Esophagus (tissue), 2 donors: ENCODE measurements at regions not wholly inside any gene's neighbourhood (a gene's known extent, or its start where the extent isn't known, plus 50 kb on each side); places are given as distances from the start of the nearest gene placed in this dataset.
A peak's percentile ranks its signal among the peaks of the same experiment; 100 is the strongest.

Experiments used
- H3K27ac ChIP-seq, 2 donors: one replicate each; pipeline ENCODE4 v1.5.1; 2013; ENCODE audit warnings: low read depth in 2 of 2, mild to moderate bottlenecking in 2 of 2, inconsistent platforms in 1 of 2, low read length in 1 of 2, moderate library complexity in 1 of 2
- H3K27me3 ChIP-seq, 2 donors: one replicate each; pipeline ENCODE4 v1.6.1; 2013; ENCODE audit warnings: low read length in 2 of 2, control low read depth in 1 of 2, mild to moderate bottlenecking in 1 of 2; ENCODE audit not compliant: insufficient read depth in 2 of 2, control insufficient read depth in 1 of 2
- H3K36me3 ChIP-seq, 2 donors: one replicate each; pipeline ENCODE4 v1.6.1; 2013; ENCODE audit warnings: low read length in 1 of 2; ENCODE audit not compliant: control insufficient read depth in 2 of 2, insufficient read depth in 2 of 2
- H3K4me1 ChIP-seq, 2 donors: one replicate each; pipeline ENCODE4 v1.6.1; 2013; ENCODE audit warnings: low read length in 1 of 2; ENCODE audit not compliant: control insufficient read depth in 2 of 2, insufficient read depth in 2 of 2
- H3K4me3 ChIP-seq, 2 donors: one replicate each; pipeline ENCODE4 v1.5.1; 2013; ENCODE audit warnings: low read length in 2 of 2, mild to moderate bottlenecking in 2 of 2, low read depth in 1 of 2, moderate library complexity in 1 of 2
- H3K9me3 ChIP-seq, 2 donors: one replicate each; pipeline ENCODE4 v1.6.1; 2013; ENCODE audit warnings: mild to moderate bottlenecking in 2 of 2, low read depth in 1 of 2, low read length in 1 of 2, moderate library complexity in 1 of 2; ENCODE audit not compliant: control insufficient read depth in 2 of 2, insufficient read depth in 1 of 2
- WGBS, 2 donors: extraction: QIAGEN DNeasy Blood & Tissue Kit; methylation state at CpG; one replicate each; pipeline ENCODE4 v1.1.7; 2013; 5-methylcytosine and 5-hydroxymethylcytosine counted together
- donor health status: healthy with polysubstance abuse.
- donor health status: Bipolar disorder and iron deficiency.

- H3K27ac ChIP-seq: no peak overlapping the region
- no peaks in the 10 kb centered on the region for H3K36me3 ChIP-seq
- no peaks in the 10 kb centered on the region for H3K27me3 ChIP-seq
- H3K4me1 ChIP-seq: no peaks in the 10 kb centered on the region
- WGBS, 2 donors: 43 to 50% methylated on average over 5 of the region's 5 CpGs
- no peak overlapping the region for H3K4me3 ChIP-seq
- no peaks in the 10 kb centered on the region for H3K9me3 ChIP-seq
These were observed 115.8 kb upstream of the TNFSF11 start for GRCh38 chr13:42458193-42458592.

GRCh38 chr13:42466123-42466522, 107.8 kb upstream of the TNFSF11 start:
- Histone ChIP-seq H3K27ac (no peak overlapping the region), H3K36me3 (no peaks in the 10 kb centered on the region)
- 50 to 57% methylated on average over 4 of the region's 4 CpGs for WGBS, 2 donors

GRCh38 chr13:42466609-42467008, 107.3 kb upstream of the TNFSF11 start:
- H3K4me3 ChIP-seq: no peak overlapping the region
- WGBS, 2 donors: 79 to 80% methylated on average over 1 of the region's 1 CpG
- no peaks in the 10 kb centered on the region for H3K27me3 ChIP-seq
- H3K4me1 ChIP-seq: no peaks in the 10 kb centered on the region
- no peak overlapping the region for H3K27ac ChIP-seq
- H3K36me3 ChIP-seq: no peaks in the 10 kb centered on the region
- H3K9me3 ChIP-seq: no peaks in the 10 kb centered on the region

More at GRCh38 chr13:42466123-42466522, 107.8 kb upstream of the TNFSF11 start:
- no peaks in the 10 kb centered on the region for H3K9me3 ChIP-seq
- H3K27me3 ChIP-seq: no peaks in the 10 kb centered on the region
- no peak overlapping the region for H3K4me3 ChIP-seq
- H3K4me1 ChIP-seq: no peaks in the 10 kb centered on the region

- no peaks in the 10 kb centered on the region for H3K27me3 ChIP-seq
- H3K27ac ChIP-seq: no peak overlapping the region
- WGBS, 2 donors: 67 to 85% methylated on average over 5 of the region's 5 CpGs
- no peaks in the 10 kb centered on the region for H3K9me3 ChIP-seq
- H3K36me3 ChIP-seq: no peaks in the 10 kb centered on the region
- H3K4me1 ChIP-seq: no peaks in the 10 kb centered on the region
- no peak overlapping the region for H3K4me3 ChIP-seq
These were observed 99.0 kb upstream of the TNFSF11 start for GRCh38 chr13:42474954-42475353.

GRCh38 chr13:42477596-42478190, 96.3 kb upstream of the TNFSF11 start:
- H3K36me3 ChIP-seq: no peaks in the 10 kb centered on the region
- H3K4me1 ChIP-seq: no peaks in the 10 kb centered on the region
- WGBS, 2 donors: 71 to 76% methylated on average over 10 of the region's 10 CpGs
- no peak overlapping the region for H3K27ac ChIP-seq
- H3K27me3 ChIP-seq: no peaks in the 10 kb centered on the region
- no peaks in the 10 kb centered on the region for H3K9me3 ChIP-seq
- no peak overlapping the region for H3K4me3 ChIP-seq

GRCh38 chr13:42478531-42479156, 95.3 kb upstream of the TNFSF11 start:
- Histone ChIP-seq H3K4me3 (no peak overlapping the region), H3K4me1 (no peaks in the 10 kb centered on the region), H3K36me3 (no peaks in the 10 kb centered on the region), H3K27ac (no peak overlapping the region), H3K27me3 (no peaks in the 10 kb centered on the region), H3K9me3 (no peaks in the 10 kb centered on the region)
- WGBS, 2 donors: 75 to 80% methylated on average over 3 of the region's 3 CpGs

GRCh38 chr13:42484386-42484785, 89.6 kb upstream of the TNFSF11 start:
- Histone ChIP-seq H3K9me3 (no peaks in the 10 kb centered on the region), H3K36me3 (no peaks in the 10 kb centered on the region), H3K27me3 (no peaks in the 10 kb centered on the region), H3K4me3 (no peak overlapping the region), H3K4me1 (no peaks in the 10 kb centered on the region), H3K27ac (peak overlapping the region in 1 of 2 donors; percentile 31)

GRCh38 chr13:42485272-42485671, 88.7 kb upstream of the TNFSF11 start:
- Histone ChIP-seq H3K27ac (no peak overlapping the region), H3K4me3 (no peak overlapping the region), H3K9me3 (no peaks in the 10 kb centered on the region), H3K4me1 (no peaks in the 10 kb centered on the region), H3K27me3 (no peaks in the 10 kb centered on the region), H3K36me3 (no peaks in the 10 kb centered on the region)
- WGBS, 2 donors: 52 to 58% methylated on average over 2 of the region's 2 CpGs

GRCh38 chr13:42486711-42487198, 87.2 kb upstream of the TNFSF11 start:
- Histone ChIP-seq H3K4me3 (no peak overlapping the region), H3K9me3 (no peaks in the 10 kb centered on the region), H3K27ac (no peak overlapping the region), H3K4me1 (no peaks in the 10 kb centered on the region), H3K27me3 (no peaks in the 10 kb centered on the region), H3K36me3 (no peaks in the 10 kb centered on the region)
- 11 to 17% methylated on average over 3 of the region's 3 CpGs for WGBS, 2 donors

GRCh38 chr13:42487221-42487620, 86.7 kb upstream of the TNFSF11 start:
- Histone ChIP-seq H3K4me1 (no peaks in the 10 kb centered on the region), H3K36me3 (no peaks in the 10 kb centered on the region), H3K4me3 (no peak overlapping the region), H3K9me3 (no peaks in the 10 kb centered on the region), H3K27me3 (no peaks in the 10 kb centered on the region), H3K27ac (no peak overlapping the region)
- WGBS, 2 donors: 73 to 75% methylated on average over 5 of the region's 5 CpGs
